ENCODE measurements at regions not wholly inside any gene's neighbourhood (a gene's known extent, or its start where the extent isn't known, plus 50 kb on each side); places are given as distances from the start of the nearest gene placed in this dataset.

DNA sequence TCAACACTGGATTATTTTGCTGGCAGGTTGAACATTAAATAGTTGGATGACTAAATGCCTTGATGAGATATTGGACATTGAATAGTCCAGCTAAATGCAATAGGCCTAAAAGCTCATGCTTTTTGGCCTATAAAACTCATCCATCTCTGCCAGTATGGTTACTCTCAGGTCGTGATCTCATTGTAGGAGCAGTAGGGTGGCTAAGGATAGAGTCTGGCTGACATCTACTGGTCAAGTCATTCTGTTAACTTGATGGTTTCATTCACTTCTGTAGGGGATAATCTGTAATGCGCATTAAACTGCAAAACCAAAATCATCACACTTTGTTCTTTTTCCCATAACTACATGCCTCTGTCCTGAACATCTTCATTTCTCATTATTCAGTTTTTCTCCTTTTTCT lies 227.0 kb downstream of the DKK2 start:
- Histone ChIP-seq H3K4me1 (ENCODE audit: insufficient read depth, low read length, poor library complexity, severe bottlenecking) (no peaks in the 10 kb centered on the region), H3K9me3 (ENCODE audit: low read depth, low read length, poor library complexity, severe bottlenecking) (no peaks in the 10 kb centered on the region), H3K36me3 (ENCODE audit: insufficient read depth, low read length, poor library complexity, severe bottlenecking) (no peaks in the 10 kb centered on the region), H3K27me3 (replicated peaks; ENCODE audit: insufficient read depth, low read depth, low read length, poor library complexity) (no peaks in the 10 kb centered on the region), H3K27ac (ENCODE audit: low read depth, low read length, poor library complexity, severe bottlenecking) (no peak overlapping the region), H3K4me3 (ENCODE audit: low read depth, low read length, poor library complexity, severe bottlenecking) (no peak overlapping the region)
- POLR2A ChIA-PET (ENCODE audit: low non-redundant PET): no interaction called here
- no TSS peak for BruUV-seq (replicated peaks)
- peak; percentile 71 for DNase-seq (ENCODE audit: low spot score)
- no peak for TF ChIP-seq EZH2 (IDR thresholded peaks at IDR 0.05; ENCODE audit: borderline replicate concordance, low read depth, low read length, poor library complexity, severe bottlenecking)
- TF ChIP-seq CTCF (conservative IDR thresholded peaks at IDR 0.05; ENCODE audit: low read depth, low read length): peak; percentile 60
- intact Hi-C loops (cut with micrococcal nuclease; ENCODE audit: unreplicated experiment): loop anchor here (2.0 kb wide), 2 partner anchors 440 to 480 kb away; partner anchors contain the start of gene GIMD1
- CTCF ChIA-PET: interaction anchor here (0.5 to 1.2 kb wide), 5 partner anchors 59 to 708 kb away, joined by 3 to 5 read pairs (median 3); no protein-coding TSS in a partner anchor

- intact Hi-C loops (cut with micrococcal nuclease; ENCODE audit: unreplicated experiment): no loop called here
- TF ChIP-seq CTCF (conservative IDR thresholded peaks at IDR 0.05; ENCODE audit: low read depth, low read length): no peak
- no peak for TF ChIP-seq EZH2 (IDR thresholded peaks at IDR 0.05; ENCODE audit: borderline replicate concordance, low read depth, low read length, poor library complexity, severe bottlenecking)
- no TSS peak for BruUV-seq (replicated peaks)
- H3K27ac ChIP-seq (ENCODE audit: low read depth, low read length, poor library complexity, severe bottlenecking): no peak overlapping the region
- ChIA-PET CTCF (no interaction called here), POLR2A (ENCODE audit: low non-redundant PET) (no interaction called here)
- H3K27me3 ChIP-seq (replicated peaks; ENCODE audit: insufficient read depth, low read depth, low read length, poor library complexity): no peaks in the 10 kb centered on the region
- no peak for DNase-seq (ENCODE audit: low spot score)
- no peak overlapping the region for H3K4me3 ChIP-seq (ENCODE audit: low read depth, low read length, poor library complexity, severe bottlenecking)
- no peaks in the 10 kb centered on the region for H3K9me3 ChIP-seq (ENCODE audit: low read depth, low read length, poor library complexity, severe bottlenecking)
- H3K4me1 ChIP-seq (ENCODE audit: insufficient read depth, low read length, poor library complexity, severe bottlenecking): no peaks in the 10 kb centered on the region
- H3K36me3 ChIP-seq (ENCODE audit: insufficient read depth, low read length, poor library complexity, severe bottlenecking): no peaks in the 10 kb centered on the region
Observed at GRCh38 chr4:106806158-106806797, 229.8 kb downstream of the DKK2 start.

DNA sequence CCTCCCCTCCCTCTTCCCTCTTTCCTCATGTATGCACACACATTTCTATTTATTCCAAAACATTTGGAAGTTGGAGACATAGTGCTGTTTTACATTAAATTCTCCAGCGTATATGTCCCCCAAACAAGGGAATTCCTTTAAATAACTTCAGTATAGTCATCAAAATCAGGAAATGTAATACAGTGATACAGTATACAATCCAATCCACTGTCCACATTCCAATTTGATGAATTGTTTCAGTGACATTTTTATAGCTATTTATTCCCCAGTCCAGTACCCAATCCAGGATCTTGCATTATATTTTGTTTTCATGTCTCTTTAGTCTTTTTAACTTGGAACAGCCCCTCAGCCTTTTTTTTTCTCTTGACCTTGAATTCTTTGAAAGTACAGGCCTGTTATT lies 233.0 kb downstream of the DKK2 start:
- no peak overlapping the region for H3K4me3 ChIP-seq (ENCODE audit: low read depth, low read length, poor library complexity, severe bottlenecking)
- TF ChIP-seq EZH2 (IDR thresholded peaks at IDR 0.05; ENCODE audit: borderline replicate concordance, low read depth, low read length, poor library complexity, severe bottlenecking) (no peak), CTCF (conservative IDR thresholded peaks at IDR 0.05; ENCODE audit: low read depth, low read length) (no peak)
- BruUV-seq (replicated peaks): no TSS peak
- H3K27ac ChIP-seq (ENCODE audit: low read depth, low read length, poor library complexity, severe bottlenecking): no peak overlapping the region
- ChIA-PET CTCF (no interaction called here), POLR2A (ENCODE audit: low non-redundant PET) (no interaction called here)
- H3K4me1 ChIP-seq (ENCODE audit: insufficient read depth, low read length, poor library complexity, severe bottlenecking): no peaks in the 10 kb centered on the region
- H3K36me3 ChIP-seq (ENCODE audit: insufficient read depth, low read length, poor library complexity, severe bottlenecking): no peaks in the 10 kb centered on the region
- H3K27me3 ChIP-seq (replicated peaks; ENCODE audit: insufficient read depth, low read depth, low read length, poor library complexity): no peaks in the 10 kb centered on the region
- no peak for DNase-seq (ENCODE audit: low spot score)
- H3K9me3 ChIP-seq (ENCODE audit: low read depth, low read length, poor library complexity, severe bottlenecking): no peaks in the 10 kb centered on the region
- intact Hi-C loops (cut with micrococcal nuclease; ENCODE audit: unreplicated experiment): no loop called here
